Activated naive CD4-positive, alpha-beta T cell treated with anti-CD3 and anti-CD28 coated beads, Interleukin-2, amount 50 U/mL, for 16 hours (primary cell): ENCODE measurements at regions not wholly inside any gene's neighbourhood (a gene's known extent, or its start where the extent isn't known, plus 50 kb on each side); places are given as distances from the start of the nearest gene placed in this dataset.

ENCODE experiments used
- DNase-seq: peaks from one replicate; pipeline ENCODE4 v3.0.0-alpha.2; 2020

DNA sequence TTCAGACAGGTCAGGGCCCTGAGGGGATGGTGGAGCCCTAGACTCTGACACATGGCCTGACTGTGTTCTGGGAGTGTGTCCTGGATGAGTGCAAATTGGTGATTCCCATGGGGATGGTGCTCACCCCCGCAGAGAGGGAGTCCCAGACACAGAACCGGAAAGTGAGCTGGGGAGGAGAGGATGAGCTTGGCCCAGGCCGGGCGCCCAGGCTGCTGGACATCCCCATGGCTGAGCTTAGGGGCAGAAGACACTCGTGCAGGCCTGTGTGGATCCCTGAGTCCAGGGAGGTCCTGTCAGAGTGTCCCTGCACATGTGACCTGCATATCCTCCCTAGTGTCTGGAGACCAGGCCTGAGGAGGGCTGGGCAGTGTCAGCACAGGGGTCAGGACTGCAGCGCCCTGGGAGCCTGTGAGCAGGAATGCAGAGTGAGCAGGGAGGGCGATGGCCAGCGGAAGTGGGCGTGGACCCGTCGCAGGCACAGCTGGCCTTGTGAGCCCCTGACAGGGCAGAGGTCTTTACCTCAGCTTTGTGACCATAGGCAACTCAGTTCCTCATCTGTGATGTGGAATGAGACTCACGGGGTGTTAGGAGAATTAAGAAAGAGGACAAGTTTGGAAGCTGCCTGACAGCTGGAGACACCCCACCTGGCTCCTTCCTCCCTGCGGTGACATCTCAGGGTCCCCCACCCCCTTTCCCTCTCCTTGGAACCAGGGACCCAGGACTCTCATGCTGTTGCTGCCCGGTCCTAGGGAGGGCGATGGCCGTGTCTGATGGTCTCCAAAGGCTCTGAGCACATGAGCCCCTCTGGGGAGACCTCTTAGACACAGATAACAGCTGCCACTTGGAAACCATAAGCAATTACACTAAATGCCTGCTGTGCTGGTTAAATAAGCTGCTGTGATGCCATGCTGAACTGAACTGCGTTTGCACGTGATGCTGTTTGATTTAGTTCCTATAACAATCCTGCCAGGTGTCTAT, 62.6 kb upstream of the HS6ST1 start:
- no peak for DNase-seq

DNA sequence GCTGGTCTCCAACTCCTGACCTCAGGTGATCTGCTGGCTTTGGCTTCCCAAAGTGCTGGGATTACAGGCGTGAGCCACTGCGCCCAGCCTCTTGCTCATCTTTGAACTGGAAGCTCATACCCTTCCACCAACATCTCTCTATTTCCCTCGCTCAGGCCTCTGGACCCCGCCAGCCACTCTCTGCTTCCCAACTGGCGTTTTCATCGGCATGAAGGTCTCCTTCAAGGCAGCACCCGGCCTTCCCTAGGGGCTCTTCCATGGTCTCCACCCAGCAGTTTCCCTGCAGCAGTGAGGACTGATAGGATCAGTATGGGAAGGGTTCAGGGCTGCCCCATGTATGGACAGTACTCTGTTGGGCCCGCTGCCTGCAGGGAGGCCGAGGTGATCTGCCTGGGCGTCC, 65.8 kb upstream of the HS6ST1 start:
- DNase-seq, result peak; percentile 5

DNA sequence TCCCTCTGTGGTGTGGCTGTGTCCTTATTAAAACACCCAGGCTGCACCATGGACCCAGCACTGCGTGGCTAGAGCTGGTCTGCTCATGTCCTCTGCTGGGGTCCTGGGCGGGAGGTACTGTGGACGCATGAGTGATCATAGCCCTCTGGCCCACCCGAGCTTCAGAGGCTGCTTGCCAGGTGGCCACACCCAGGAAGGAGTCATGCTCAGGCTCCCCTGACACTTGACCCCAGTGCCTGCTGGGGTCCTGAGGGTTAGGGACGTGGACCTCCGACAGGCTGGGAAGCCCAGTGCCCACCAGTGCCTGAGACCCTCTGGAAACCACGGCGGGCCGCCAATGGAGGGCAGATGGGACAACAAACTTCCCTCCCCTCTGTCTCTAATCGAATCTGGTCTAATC, 66.3 kb upstream of the HS6ST1 start:
- peak; percentile 6 for DNase-seq

- peak; percentile 1 for DNase-seq
These were observed 66.7 kb upstream of the HS6ST1 start for GRCh38 chr2:128385365-128385764.

GRCh38 chr2:128386066-128386465, 67.4 kb upstream of the HS6ST1 start:
- peak; percentile 7 for DNase-seq

GRCh38 chr2:128388499-128388941, 69.9 kb upstream of the HS6ST1 start:
- DNase-seq, result no peak

DNA sequence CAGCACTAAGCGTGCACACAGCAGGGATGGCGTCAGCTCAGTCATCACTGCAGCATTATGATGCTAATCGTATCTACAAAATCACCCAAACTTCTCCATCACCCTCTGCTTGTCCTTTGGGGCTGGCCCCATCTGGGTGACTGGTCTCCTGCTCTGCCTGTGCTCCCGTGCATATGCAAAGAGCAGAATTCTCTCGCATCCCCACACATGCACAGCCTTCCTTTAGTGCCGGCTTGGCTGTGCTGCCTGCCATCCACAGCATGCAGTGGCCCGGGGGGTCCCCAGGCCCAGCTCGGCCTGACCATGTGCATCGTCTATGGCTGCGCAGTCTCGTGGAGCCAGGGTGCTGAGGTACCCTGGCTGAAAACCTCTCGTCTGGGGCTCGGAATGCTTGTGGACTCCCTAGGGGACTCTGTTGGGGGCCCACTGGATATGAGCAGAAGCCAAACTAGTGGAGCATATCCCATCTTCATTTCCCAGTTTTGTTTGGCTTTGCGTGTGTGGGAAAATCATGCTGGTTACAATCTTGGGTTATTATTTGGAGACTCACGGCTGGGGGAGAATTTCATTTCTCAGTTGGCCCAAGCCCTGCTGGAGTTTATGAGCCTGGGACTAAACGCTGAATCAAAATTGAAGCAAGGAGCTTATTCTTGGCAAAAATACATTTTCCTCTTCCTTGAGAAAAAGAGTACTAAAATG, 70.9 kb upstream of the HS6ST1 start:
- DNase-seq, result no peak

GRCh38 chr2:128390256-128390990, 71.8 kb upstream of the HS6ST1 start:
- DNase-seq, result no peak

DNA sequence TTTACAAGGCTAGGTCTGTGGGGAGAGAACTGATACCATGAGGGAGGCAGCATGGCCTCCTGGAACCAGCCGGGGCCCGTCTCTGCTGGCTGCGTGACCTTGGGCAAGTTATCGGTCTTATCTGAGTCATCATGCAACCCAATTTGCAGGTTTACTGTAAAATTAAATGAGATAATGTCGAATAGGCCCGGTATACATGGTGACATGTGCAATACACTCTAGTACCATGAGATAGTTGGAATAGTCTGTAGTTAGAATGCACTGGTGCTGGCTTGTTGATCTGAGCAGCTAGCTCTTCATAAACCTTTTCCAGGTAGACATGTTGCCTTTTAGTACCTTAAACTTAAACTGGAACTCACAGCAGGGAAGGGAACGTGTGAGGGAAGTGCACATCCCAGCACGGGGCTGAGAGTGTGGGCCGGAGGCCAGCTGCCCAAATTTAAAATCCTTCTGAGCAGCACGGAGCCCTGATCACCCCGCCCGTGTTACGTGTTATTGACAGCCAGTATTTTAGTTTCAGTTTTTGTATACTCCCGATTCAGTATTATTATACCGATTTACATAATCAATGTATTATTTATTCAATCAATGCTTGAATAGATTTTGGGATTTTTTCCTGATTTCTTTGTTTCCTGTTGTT, 72.4 kb upstream of the HS6ST1 start:
- DNase-seq, result no peak

GRCh38 chr2:128391679-128392078, 73.0 kb upstream of the HS6ST1 start:
- DNase-seq, result no peak

DNA sequence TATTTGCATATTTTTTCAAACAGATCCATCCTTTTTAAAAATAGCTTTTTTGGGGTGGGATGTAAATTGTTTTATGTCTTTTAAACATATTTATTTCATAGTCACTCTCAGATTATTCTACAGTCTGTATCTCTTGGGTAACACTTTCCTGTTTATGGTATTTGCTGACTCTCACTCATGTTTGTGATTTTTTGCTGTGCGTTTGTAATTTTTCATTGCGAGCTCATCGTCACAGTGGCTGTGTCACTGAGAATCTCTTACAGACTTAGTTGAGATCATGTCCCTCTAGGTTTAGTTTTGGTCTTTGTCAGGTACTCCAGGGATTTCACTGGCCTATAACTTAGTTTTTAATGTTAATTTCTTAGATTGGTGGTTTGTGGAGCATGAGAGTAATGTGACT, 73.5 kb upstream of the HS6ST1 start:
- DNase-seq, result no peak

DNA sequence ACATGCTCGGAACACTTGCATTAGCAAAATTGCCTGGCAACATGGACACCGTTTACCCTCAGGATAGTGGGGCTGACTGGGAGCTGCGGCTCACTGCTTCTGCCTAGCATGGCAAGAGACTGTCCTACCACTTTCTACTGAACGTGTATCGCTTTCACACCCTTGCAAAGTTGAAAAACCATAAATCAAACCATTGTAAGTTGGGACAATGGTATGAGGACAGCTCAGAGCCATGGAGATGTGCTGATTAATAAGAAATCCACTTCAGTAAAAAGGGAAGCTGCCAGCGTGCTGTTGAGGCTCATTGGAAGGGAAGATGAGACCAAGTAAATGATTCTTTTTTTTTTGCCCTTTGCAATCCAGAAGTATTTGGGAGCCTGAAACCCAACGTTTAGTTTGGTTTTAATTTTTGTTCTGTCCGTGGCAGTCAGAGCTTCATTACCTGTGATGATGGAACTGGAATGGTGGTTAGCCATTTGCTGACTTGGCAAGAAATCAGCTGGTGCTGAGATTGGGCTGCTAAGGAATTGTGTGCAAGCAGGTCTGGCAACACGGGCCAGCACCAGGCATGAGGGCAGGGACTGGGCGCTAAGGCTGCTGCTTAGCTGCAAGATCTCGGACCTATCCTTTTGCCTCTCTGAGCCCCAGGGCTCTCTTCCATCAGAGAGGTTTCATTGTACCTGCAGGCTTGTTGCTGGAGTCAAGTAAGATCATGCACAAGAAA, 75.5 kb upstream of the HS6ST1 start:
- no peak for DNase-seq

GRCh38 chr2:128395196-128395595, 76.5 kb upstream of the HS6ST1 start:
- no peak for DNase-seq

- no peak for DNase-seq
These were observed 77.2 kb upstream of the HS6ST1 start for GRCh38 chr2:128395640-128396499.

- DNase-seq, result no peak
These were observed 77.8 kb upstream of the HS6ST1 start for GRCh38 chr2:128396500-128396891.

DNA sequence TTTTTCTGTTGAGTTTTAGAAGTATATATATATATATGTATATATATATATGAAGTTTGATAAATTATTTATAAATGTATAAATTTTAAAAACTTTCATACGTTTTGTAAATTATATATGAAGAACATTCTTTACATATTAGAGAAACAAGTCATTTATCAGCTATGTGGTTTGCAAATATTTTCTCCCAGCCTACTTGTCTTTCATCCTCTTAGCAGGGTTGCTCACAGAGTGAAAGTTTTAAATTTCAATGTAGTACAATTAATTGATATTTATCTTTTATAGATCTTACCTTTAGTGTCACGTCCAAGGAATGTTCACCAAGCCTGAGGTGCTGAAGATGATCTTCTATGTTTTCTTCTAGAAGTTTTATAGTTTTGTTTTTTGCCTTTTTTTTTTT, 78.3 kb upstream of the HS6ST1 start:
- DNase-seq, result no peak

DNA sequence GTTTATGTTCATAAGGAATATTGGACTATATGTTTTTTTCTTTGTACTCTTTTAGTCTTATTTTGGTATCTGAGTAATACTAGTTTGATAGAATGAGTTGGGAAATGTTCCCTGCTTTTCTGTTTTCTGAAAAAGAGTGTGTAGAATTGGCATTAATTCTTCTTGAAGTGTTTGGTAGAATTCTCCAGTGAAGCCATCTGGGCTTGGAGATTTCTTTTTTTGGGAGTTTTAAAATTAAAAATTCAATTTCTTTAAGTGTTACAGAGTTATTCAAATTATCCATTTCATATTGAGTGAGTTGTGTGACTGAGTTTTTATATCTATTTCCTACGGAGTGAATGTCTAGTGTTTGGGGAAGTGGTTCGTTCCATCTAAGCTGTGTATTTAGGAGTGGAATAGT, 80.6 kb upstream of the HS6ST1 start:
- no peak for DNase-seq

- no peak for DNase-seq
These were observed 81.1 kb upstream of the HS6ST1 start for GRCh38 chr2:128399690-128400291.

DNA sequence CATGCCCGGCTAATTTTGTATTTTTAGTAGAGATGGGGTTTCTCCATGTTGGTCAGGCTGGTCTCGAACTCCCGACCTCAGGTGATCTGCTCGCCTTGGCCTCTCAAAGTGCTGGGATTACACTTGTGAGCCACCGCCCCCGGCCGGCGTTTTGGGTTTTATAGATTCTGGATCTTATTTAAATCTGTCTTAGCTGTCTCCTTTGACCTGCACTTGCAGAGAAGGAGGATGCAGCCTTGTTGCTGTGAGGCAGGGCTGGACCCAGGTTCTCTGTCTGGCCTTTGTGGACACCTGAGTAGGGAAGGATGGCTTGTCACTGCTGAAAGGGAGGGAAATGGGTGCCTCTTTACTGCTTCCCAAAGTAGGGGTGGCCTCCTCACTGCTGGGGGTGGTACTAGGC, 83.0 kb upstream of the HS6ST1 start:
- no peak for DNase-seq

GRCh38 chr2:128402911-128403670, 84.4 kb upstream of the HS6ST1 start:
- no peak for DNase-seq
